ENCODE measurements at regions not wholly inside any gene's neighbourhood (a gene's known extent, or its start where the extent isn't known, plus 50 kb on each side); places are given as distances from the start of the nearest gene placed in this dataset.

DNA sequence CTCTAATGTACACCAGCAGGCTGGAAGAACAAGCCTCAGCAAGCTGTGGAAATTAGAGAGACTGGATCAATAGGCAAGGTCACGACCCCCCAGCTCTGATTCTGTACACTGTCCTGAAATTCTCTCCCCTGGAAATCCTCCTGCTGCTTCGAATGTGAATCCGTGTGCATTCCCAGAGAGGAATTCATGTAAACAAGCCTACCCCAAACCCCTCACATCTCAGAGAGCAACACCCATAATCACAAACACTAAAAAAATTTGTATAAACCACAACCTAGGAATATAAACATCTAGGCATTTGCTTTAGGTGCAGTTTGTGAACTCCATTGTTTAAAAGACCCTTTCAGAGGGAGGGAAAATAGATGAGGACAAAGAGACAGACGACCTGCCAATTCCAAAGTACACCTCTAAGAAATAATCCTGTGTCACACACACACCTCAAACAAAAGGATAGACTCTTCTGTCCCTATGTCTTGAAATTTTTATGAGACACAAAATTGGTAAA, 325.2 kb downstream of the WDR72 start:
- no peak for TF ChIP-seq NCOR1 (IDR thresholded peaks at IDR 0.05)
- TF ChIP-seq, protein P1, sequence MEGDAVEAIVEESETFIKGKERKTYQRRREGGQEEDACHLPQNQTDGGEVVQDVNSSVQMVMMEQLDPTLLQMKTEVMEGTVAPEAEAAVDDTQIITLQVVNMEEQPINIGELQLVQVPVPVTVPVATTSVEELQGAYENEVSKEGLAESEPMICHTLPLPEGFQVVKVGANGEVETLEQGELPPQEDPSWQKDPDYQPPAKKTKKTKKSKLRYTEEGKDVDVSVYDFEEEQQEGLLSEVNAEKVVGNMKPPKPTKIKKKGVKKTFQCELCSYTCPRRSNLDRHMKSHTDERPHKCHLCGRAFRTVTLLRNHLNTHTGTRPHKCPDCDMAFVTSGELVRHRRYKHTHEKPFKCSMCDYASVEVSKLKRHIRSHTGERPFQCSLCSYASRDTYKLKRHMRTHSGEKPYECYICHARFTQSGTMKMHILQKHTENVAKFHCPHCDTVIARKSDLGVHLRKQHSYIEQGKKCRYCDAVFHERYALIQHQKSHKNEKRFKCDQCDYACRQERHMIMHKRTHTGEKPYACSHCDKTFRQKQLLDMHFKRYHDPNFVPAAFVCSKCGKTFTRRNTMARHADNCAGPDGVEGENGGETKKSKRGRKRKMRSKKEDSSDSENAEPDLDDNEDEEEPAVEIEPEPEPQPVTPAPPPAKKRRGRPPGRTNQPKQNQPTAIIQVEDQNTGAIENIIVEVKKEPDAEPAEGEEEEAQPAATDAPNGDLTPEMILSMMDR (IDR thresholded peaks at IDR 0.05 in 2 of 3, conservative IDR thresholded peaks at IDR 0.05 in 1 of 3; ENCODE audit: insufficient read depth in 2 of 3, low read depth in 1 of 3, low read length in 3 of 3): no peak
- no peak for TF ChIP-seq MXI1 (IDR thresholded peaks at IDR 0.05; ENCODE audit: low read depth, low read length)
- TF ChIP-seq, protein P2, sequence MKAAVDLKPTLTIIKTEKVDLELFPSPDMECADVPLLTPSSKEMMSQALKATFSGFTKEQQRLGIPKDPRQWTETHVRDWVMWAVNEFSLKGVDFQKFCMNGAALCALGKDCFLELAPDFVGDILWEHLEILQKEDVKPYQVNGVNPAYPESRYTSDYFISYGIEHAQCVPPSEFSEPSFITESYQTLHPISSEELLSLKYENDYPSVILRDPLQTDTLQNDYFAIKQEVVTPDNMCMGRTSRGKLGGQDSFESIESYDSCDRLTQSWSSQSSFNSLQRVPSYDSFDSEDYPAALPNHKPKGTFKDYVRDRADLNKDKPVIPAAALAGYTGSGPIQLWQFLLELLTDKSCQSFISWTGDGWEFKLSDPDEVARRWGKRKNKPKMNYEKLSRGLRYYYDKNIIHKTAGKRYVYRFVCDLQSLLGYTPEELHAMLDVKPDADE (conservative IDR thresholded peaks at IDR 0.05; ENCODE audit: control insufficient read depth, low read depth, low read length): no peak
- TF ChIP-seq CHD2 (IDR thresholded peaks at IDR 0.05; ENCODE audit: low read depth, low read length): no peak
- TF ChIP-seq, protein P3, sequence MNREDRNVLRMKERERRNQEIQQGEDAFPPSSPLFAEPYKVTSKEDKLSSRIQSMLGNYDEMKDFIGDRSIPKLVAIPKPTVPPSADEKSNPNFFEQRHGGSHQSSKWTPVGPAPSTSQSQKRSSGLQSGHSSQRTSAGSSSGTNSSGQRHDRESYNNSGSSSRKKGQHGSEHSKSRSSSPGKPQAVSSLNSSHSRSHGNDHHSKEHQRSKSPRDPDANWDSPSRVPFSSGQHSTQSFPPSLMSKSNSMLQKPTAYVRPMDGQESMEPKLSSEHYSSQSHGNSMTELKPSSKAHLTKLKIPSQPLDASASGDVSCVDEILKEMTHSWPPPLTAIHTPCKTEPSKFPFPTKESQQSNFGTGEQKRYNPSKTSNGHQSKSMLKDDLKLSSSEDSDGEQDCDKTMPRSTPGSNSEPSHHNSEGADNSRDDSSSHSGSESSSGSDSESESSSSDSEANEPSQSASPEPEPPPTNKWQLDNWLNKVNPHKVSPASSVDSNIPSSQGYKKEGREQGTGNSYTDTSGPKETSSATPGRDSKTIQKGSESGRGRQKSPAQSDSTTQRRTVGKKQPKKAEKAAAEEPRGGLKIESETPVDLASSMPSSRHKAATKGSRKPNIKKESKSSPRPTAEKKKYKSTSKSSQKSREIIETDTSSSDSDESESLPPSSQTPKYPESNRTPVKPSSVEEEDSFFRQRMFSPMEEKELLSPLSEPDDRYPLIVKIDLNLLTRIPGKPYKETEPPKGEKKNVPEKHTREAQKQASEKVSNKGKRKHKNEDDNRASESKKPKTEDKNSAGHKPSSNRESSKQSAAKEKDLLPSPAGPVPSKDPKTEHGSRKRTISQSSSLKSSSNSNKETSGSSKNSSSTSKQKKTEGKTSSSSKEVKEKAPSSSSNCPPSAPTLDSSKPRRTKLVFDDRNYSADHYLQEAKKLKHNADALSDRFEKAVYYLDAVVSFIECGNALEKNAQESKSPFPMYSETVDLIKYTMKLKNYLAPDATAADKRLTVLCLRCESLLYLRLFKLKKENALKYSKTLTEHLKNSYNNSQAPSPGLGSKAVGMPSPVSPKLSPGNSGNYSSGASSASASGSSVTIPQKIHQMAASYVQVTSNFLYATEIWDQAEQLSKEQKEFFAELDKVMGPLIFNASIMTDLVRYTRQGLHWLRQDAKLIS (CRISPR knock-in tag; IDR thresholded peaks at IDR 0.05): no peak
